ENCODE measurements at regions not wholly inside any gene's neighbourhood (a gene's known extent, or its start where the extent isn't known, plus 50 kb on each side); places are given as distances from the start of the nearest gene placed in this dataset.
"Not testable (repeated sequence)": the region's sequence is repeated elsewhere in the genome, so short reads cannot be mapped to it uniquely, and the experiment has no call there.

DNA sequence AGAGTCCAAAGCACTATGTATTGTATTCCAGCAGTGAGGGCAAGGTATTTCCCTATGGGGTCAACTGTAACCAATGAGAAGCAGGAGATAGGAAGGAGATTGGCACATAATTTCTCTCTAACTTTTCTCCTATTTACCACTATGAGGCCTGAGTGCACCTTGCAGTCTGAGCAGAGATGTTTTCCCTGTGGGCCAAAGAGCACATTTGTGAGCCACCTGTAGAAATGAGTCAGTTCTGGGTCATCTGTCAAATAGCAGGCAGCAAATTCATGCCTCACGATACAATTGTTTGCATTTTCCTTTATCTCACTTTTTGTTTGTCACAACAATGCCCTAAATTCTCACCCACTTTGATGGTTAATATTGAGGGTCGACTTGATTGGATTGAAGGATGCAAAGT is 547.2 kb upstream of the NCAM2 start:
- DNase-seq, result peak; percentile 22 to 63

DNA sequence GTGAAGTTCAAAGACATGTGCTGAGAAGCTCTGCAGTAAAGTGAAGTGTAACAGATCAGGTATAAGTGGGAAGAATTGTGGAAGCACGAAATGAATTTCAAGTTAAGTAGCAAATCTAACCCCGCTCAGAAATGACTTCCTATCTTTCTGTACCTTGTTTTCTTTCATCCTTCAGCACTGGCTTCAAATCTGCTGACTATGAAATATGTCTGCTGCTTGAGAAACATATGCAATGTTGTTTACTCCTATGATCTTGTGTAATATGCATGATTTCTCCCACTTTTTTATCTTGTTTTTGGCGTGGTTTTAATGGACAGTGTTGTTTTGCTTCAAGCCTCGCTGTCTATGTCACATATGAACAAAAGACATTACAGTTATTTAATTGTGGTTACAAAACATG is 545.3 kb upstream of the NCAM2 start:
- DNase-seq, result no peak

DNA sequence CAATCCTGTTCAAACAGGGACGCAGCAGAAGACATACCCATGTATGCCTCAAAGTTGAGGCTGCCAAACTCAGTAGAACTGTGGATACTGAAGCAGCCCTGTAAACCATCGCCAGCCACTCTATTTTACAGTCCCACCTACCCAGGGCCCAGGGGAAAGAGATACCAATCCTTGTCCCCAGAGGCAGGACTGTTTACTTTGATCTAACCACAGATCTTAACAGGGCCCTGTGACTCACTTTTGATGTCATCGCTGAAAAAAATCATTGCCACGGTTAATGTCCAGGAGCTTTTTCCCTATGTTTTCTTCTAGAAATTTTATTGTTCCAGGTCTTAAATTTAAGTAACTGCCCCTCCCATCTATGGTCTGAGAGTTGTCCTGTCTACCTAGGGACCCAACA is 538.4 kb upstream of the NCAM2 start:
- no peak for DNase-seq

DNA sequence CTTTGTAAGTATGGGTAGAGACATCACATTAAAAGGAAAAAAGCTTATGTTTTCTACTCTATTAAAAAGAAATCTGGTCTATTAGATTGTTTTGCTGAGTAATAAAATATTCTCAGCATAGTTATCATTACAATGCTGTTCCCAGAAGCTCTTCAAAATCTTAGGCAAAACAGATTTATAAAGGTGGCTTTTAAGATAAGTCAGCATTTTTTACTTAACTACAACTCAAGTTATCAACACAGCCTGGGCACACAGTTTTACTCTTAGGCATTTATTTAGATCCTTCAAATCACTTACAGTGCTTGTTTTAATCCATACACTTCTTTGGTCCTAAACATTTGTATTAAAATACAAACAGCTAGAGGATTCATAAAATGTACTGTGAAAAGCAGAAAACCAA is 534.8 kb upstream of the NCAM2 start:
- no peak for DNase-seq

DNA sequence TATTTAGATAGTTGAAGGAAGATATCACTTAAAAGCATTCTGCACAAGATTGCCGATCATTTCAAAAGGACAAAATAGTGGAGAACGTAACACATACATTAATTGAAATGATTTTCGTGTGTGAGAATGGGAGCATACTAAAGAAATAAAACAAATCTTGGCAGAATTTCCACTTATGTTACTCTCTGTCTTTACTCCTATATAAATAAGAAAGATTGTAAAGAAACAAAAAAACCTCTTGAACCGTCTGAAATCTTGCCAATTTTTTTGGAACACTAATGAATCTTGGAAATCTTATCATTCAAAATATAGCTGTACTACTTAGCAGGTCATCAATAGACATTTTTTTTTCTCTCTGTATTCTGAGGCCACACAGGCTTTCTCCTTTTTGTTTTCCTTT is 528.8 kb upstream of the NCAM2 start:
- no peak for DNase-seq

DNA sequence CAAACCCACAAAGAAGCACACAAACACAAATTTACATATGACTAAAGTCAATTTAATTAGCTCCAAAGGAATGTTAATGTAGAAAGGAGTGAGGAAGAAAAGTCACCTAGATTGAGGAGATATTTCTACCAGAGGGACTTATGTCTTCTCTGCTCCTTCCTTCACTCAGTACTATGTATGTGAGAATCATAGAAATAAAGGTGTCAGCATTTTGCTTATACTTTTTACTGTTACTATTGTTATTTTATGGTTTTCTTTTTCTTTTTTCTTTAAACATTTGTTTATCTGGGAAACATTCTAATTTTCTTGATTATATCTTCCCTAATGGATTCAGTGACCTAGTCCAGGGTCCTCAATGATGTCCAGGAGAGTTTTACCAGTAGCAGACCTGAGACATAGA is 511.9 kb upstream of the NCAM2 start:
- no peak for DNase-seq

DNA sequence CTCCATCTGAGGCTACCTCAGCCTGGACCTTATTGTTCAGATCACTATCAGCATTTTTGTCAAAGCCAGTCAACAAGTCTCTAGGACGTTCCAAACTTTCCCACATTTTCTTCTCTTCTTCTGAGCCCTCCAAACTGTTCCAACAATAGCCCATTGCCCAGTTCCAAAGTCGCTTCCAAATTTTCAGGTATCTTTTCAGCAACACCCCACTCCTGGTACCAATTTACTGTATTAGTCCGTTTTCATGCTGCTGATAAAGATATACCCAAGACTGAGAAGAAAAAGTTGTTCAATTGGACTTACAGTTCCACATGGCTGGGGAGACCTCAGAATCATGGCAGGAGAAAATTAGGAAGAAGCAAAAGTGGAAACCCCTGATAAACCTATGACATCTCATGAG is 495.3 kb upstream of the NCAM2 start:
- DNase-seq, result not testable (repeated sequence)

DNA sequence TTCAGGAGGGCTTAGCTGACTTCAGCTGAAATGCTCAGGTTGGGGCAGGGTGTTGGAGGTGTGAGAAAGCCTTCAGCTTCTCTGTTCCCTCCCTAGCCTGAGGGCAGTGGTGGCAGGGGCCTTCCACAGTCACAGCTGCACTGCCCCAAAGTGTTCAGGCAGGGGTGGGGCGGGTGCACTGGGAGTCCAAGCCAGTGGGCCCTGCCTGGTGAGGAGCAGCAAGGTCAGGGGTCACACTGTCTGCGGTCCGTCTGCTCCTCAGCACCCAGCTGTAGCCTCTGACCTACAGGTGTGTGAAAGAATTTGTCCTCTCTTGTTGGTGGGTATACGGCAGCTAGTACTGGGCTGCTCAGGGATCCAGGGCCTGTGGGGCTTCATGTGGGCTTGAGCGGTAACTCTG is 490.4 kb upstream of the NCAM2 start:
- no peak for DNase-seq

DNA sequence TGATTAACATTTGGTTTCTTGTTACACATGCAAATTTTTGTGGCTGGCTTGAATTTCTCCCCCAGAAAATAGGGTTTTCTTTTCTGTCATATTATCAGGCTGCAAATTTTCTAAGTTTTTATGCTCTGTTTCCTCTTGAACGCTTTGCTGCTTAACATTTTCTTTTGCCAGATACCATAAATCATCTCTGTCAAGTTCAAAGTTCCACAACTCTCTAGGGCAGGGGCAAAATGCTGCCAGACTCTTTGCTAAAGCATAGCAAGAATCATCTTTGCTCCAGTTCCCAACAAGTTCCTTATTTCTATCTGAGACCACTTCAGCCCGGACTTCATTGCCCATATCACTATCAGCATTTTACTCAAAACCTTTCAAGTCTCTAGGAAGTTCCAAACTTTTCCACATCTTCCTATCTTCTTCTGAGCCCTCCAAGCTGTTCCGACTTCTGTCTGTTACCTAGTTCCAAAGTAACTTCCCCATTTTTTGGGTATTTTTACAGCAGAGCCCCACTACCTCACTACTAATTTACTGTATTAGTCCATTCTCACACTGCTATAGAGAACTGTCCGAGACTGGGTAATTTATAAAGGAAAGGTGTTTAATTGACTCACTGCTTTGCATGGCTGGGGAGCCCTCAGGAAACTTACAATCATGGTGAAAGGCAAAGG is 486.9 kb upstream of the NCAM2 start:
- no peak for DNase-seq

DNA sequence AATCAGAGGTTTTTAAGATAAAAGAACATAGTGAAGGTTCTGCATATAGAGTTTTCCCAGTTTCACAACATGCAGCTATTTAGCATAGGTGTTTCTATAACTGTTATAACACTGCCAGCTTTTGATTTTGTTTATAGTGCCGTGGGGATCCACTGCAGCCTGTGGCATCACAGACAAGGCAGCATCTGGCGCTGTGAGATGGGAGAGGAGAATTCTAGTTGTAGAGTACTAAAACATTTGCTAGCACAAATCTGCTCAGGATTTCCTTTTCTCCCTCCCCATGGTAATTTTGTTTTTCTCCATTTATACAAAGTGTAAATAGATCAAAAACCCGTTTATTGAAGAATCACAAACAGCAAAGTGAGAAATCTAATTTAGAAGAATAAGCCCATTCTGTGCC is 482.8 kb upstream of the NCAM2 start:
- DNase-seq, result no peak

DNA sequence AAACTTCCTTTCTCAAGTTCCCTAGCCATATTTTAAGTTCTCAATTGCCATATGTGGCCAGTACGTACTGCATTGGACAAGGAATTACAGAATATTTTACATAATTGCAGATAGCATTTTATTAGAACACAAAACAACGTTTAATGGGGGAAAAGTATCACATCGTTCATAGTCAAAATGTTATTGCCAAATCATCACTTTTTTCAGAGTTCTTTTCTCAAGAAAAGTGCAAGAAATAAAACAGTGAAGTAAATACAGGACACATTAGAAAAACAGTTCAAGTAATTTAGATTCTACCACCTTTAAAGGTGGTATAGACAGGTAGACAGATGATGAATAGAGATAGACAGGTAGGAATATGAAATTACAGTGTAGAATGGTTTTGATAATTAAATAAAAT is 479.1 kb upstream of the NCAM2 start:
- DNase-seq, result no peak

DNA sequence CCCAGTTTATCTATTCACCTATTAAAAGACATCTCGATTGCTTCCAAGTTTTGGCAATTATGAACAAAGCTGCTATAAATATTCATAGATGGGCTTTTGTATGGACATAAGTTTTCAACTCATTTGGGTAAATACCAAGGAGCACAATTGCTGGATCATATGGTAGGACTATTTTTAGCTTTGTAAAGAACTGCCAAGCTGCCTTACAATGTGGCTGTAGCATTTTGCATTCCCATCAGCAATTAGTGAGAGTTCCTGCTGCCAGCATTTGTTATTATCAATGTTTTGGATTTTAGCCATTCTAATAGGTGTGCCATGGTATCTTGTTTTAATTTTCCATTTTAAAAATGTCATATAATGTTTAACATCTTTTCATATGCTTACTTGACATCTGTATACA is 475.6 kb upstream of the NCAM2 start:
- no peak for DNase-seq

DNA sequence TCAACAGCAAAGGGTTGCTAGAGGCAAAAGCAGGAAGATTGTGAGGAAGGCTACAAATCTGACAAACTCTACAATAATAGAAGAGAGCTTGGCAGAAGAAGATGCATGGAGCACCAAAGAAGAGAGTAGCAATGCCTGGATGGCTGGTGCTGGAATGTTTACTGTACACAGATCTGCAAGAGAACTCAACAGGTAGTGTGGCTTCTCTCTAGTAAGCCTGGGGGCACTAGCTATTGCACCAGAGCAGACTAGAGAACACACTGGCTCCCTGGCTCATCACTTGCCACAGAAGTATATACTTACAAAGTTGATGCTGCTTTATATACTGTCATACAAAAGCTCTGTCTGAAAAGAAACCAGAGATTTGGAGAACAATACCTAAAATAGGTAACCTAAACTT is 475.0 kb upstream of the NCAM2 start:
- no peak for DNase-seq

DNA sequence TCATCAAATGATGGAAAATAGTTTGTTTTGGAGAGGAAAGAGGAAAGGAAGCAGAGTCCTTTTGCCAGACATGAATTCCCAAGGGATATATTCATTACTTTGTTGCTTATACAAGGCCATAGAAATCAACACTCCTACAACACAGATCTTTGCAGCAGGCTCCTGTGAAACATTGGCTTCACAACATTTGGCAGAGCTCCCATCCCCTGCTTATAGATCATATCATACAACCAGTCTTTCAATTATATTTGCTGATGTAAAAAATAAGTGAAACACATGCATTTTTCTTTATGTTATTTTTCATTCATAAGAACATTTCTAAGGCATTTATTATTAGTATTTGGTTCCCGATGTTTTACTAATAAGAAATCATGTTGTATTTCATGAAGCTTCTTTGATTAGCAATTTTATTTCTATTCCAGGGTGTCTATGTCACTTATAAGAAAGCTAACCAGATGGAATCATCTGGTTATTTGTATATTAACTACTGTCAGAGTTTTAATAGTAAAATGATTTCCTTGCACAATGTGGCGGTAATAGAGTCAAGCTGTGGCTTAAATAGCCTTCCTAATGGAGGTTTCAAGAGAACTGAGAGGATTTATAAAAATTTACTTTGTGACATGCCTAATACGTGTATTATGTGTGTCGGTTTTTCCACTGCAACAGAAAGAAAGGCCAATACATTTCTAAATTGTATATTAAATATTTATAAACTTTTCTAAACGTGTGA is 470.3 kb upstream of the NCAM2 start:
- no peak for DNase-seq

DNA sequence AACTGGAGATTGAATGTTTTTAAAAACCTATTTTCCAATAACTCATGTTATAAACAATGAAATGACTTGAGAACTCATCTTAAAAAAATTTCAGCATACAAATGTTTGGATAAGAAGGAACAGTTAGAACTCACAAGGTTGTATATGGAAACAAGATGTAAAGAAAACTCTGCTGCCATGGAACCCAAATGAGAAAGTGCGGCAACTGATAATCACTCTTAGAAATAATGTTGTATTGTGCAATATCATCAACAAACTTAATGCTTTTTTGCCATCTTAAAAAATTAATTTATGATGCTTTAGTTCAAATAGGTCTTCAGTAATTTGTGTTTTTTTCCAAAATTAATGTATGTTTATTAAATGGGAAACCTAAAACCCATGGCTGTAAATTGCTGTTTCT is 461.1 kb upstream of the NCAM2 start:
- no peak for DNase-seq

DNA sequence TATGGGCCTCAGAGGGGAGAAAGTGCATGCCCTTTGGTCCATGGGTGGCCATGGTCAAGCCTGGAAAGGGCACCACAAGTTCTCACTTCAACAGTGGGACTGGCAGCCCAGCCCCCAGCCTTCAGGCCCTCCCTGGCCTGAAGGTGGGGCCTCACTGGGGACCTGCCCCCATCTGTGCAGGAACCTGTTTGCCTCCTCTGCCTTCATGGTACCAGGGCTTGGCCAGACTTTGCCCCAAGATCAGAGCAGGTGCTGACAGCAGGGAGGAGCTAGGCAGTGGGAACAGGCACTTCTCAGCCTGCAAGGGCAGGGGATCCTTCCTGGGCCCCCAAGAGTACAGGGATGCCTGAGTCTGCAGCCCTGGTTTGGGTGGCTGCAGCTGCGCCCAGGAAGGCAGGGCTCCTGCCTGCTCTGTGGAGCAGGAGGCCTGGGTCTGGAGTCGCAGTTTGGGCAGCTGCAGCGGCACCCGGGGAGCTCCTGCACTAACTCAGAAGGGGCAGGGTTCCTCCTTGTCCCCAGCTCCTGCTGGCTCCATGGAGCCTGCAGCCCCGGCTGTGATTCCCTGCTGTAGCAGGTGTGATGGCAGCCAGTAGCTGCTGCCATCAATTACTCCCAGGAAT is 460.1 kb upstream of the NCAM2 start:
- no peak for DNase-seq

DNA sequence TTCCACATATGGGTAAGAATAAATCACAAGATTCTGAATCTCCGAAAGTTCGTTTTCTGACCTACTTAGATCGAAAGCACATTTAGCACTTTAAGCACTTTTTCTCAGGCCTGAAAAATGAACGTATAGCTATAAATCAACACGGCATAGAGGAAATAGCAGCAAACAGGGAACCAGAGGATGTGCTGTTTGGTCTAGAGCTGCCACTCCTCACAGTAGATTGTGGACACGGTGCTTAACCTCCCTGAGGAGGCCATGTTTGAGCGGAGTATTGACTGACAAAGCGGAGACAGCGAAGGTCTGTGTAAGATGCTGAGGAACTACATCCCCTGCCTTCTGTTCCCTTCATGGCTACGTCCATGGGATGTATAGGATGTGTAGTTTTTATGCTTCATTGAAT is 452.8 kb upstream of the NCAM2 start:
- DNase-seq, result no peak

DNA sequence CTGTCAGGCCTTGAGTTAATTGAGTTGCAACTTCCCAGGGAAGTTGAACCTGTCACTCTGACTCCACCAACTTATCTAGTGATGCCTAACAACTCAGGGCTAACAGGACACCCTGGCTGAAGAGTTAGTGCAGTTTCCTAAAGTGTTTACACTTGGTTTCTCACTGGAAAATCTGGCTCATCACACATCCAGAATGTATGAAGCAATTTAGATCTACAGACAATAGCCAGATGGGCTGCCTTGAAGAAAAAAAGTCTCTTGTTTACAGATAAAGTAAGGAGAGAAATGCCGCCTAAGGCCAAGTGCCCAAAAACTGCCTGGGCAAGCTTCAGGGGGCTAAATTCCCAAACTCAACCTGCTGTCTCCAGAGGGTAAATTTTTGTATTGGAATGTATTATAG is 446.3 kb upstream of the NCAM2 start:
- DNase-seq, result no peak

DNA sequence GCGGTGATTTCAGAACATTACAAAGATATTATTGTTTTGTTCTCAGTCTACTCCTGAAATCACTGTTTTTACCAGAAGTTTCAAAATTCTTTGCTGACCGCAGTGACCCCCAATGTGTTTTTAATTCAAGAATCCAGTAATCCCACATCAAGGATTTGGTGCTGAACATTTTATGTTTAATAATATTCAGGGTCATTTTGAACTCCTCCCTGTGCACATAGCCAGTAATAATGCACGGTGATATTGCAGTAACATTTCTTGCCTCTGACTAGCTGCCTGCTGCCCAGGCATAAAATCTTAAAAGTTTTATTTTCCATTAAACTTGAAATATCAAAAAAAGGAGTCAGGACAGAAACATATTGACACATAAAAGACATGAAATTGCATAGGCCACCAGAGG is 443.4 kb upstream of the NCAM2 start:
- no peak for DNase-seq

DNA sequence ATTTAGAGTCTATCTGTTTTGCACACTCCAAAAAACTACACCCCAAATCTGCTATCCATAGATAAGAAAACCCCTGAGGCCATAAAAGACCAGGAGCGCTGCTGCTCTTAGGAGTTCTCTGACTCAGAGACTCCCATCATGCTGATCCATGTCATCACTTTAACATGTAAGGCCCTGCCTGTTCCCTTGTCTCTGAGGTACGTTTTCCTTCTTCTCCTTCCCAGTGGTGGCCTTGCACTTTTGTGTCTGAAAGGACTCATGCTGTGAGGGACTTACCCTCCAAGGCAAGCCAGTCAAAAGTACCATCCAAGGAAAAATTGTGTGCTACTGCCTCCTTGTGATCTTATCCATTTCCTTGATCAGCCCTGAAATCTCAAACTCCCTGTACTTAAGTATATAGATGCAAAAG is 427.4 kb upstream of the NCAM2 start:
- peak in 1 of 2 experiments; percentile 3 for DNase-seq

DNA sequence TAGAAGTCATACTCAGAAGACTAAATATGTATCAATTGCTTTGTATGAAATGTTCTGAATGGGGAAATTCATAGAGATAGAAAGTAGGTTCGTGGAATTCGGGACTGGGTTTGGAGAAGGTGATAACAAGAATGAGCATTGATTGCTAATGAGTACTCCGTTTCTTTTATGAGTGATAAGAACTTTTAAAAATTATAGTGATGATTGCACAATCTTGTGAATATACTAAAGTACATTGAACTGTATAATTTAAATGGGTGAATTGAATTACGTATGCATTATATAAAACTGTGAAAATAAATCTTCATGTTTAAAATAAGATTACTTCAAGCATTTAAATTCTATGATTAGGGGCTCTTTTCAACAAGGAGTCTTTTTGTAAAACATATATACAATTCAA is 425.6 kb upstream of the NCAM2 start:
- no peak for DNase-seq

DNA sequence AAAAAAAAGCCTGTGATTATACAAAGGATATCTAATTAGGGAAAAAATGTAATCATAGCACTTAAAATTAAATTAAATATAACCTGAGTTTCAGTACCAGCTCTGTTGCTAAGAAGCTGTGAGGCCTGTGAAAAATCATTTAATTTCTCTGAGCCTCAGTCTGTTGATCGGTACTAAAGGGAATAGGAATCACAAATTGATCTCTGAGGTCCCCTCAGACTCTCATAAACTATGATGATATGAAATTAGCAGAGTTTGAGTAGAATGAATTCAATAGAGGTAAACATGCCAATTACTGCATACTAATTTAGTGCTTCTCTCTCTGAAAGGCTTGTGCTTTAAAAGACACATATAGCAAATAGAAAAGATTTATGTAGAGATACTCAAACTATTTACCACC is 416.8 kb upstream of the NCAM2 start:
- no peak for DNase-seq

DNA sequence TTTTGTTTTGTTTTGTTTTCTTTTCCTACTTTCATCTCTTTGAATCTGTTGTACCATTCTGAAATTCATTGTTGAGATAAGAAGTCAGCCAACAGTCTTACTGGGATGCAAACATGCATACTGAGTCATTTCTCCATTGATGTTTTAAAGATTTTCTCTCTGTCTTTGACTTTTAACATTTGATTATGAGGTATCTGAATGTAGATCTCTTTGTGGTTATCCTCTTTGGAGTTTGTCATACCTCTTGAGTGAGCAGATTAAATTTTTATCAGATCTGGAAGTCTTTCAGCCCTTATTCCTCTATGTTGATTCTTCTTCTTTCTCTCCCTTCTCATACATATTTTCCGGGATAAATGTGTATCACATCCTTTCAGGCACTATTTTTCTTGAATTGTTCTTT is 406.9 kb upstream of the NCAM2 start:
- no peak for DNase-seq

DNA sequence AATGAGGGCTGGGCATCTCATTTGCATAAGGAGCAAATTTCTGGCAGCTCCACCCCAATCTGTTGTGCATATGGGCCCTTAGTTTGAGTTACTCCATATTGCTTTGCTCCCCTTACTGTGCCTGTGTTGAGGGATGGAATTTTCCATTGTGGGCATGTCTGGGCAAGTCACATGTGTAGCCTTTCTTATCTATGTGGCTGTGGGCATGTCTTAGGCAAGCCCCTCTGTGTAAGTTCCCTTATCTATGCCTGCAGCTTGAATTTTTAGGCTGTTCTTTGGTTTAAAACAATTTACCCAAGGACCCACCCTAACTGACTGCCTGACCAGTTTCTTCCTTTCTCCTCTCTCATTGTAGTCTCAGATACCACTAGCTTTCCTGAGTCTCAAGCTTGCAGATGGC is 405.7 kb upstream of the NCAM2 start:
- no peak for DNase-seq

DNA sequence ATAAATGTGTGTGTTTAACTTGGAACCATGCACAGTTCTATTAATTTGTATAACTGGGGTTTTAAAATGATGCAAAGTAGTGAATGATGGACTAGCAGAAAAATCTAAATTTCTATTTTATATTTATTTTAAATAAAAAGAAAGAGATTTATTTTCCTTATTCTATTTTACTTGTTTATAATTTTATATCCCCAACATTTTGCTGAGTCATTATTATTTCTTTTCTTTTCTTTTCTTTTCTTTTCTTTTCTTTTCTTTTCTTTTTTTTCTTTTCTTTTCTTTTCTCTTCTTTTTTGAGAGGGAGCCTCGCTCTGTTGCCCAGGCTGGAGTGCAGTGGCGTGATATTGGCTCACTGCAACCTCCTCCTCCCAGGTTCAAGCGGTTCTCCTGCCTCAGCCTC is 395.0 kb upstream of the NCAM2 start:
- DNase-seq, result no peak

Data from SW 1271 (cell line).